ENCODE measurements at regions not wholly inside any gene's neighbourhood (a gene's known extent, or its start where the extent isn't known, plus 50 kb on each side); places are given as distances from the start of the nearest gene placed in this dataset.

- DNase-seq (no peak), ATAC-seq (ENCODE audit: low FRiP score in 2 of 2) (no peak)
- WGBS, 2 donors = 34 to 44% methylated on average over 3 of the region's 3 CpGs
- Histone ChIP-seq H3K4me1 (no peaks in the 10 kb centered on the region), H3K9me3 (no peaks in the 10 kb centered on the region), H3K36me3 (no peaks in the 10 kb centered on the region), H3K27ac (no peak overlapping the region), H3K4me3 (no peak overlapping the region), H3K27me3 (no peaks in the 10 kb centered on the region)
- TF ChIP-seq EP300 (IDR thresholded peaks at IDR 0.05) (no peak), CTCF (IDR thresholded peaks at IDR 0.05) (no peak), POLR2A (IDR thresholded peaks at IDR 0.05) (no peak), POLR2AphosphoS5 (IDR thresholded peaks at IDR 0.05) (no peak)
These were observed 106.1 kb downstream of the TXNL1 start for GRCh38 chr18:56532176-56532840.

- no peaks in the 10 kb centered on the region for H3K27me3 ChIP-seq
- DNase-seq (no peak), ATAC-seq (ENCODE audit: low FRiP score in 2 of 2) (no peak)
- H3K4me1 ChIP-seq = no peaks in the 10 kb centered on the region
- no peak overlapping the region for H3K27ac ChIP-seq
- H3K9me3 ChIP-seq = no peaks in the 10 kb centered on the region
- H3K4me3 ChIP-seq = no peak overlapping the region
- TF ChIP-seq CTCF (IDR thresholded peaks at IDR 0.05) (no peak), EP300 (IDR thresholded peaks at IDR 0.05) (no peak), POLR2AphosphoS5 (IDR thresholded peaks at IDR 0.05) (no peak), POLR2A (IDR thresholded peaks at IDR 0.05) (no peak)
- 68 to 83% methylated on average over 3 of the region's 3 CpGs for WGBS, 2 donors
- no peaks in the 10 kb centered on the region for H3K36me3 ChIP-seq
These were observed 115.6 kb downstream of the TXNL1 start for GRCh38 chr18:56522816-56523215.

- DNase-seq = no peak
- 78 to 98% methylated on average over 3 of the region's 3 CpGs for WGBS, 2 donors
These were observed 117.1 kb downstream of the TXNL1 start for GRCh38 chr18:56521263-56521662.

GRCh38 chr18:56517761-56518160, 120.6 kb downstream of the TXNL1 start:
- no peaks in the 10 kb centered on the region for H3K4me1 ChIP-seq
- no peaks in the 10 kb centered on the region for H3K9me3 ChIP-seq
- TF ChIP-seq POLR2AphosphoS5 (IDR thresholded peaks at IDR 0.05) (no peak), POLR2A (IDR thresholded peaks at IDR 0.05) (no peak), CTCF (IDR thresholded peaks at IDR 0.05) (no peak), EP300 (IDR thresholded peaks at IDR 0.05) (no peak)
- DNase-seq (no peak), ATAC-seq (ENCODE audit: low FRiP score in 2 of 2) (no peak)
- 91 to 97% methylated on average over 9 of the region's 9 CpGs for WGBS, 2 donors
- no peaks in the 10 kb centered on the region for H3K27me3 ChIP-seq
- no peaks in the 10 kb centered on the region for H3K36me3 ChIP-seq
- no peak overlapping the region for H3K4me3 ChIP-seq
- no peak overlapping the region for H3K27ac ChIP-seq

More at GRCh38 chr18:56521263-56521662, 117.1 kb downstream of the TXNL1 start:
- no peak overlapping the region for H3K4me3 ChIP-seq
- H3K9me3 ChIP-seq = no peaks in the 10 kb centered on the region
- H3K27me3 ChIP-seq = no peaks in the 10 kb centered on the region
- ATAC-seq (ENCODE audit: low FRiP score in 2 of 2) = peak in 1 of 2 donors; percentile 19
- TF ChIP-seq POLR2A (IDR thresholded peaks at IDR 0.05) (no peak), CTCF (IDR thresholded peaks at IDR 0.05) (no peak), EP300 (IDR thresholded peaks at IDR 0.05) (no peak), POLR2AphosphoS5 (IDR thresholded peaks at IDR 0.05) (no peak)
- H3K36me3 ChIP-seq = no peaks in the 10 kb centered on the region
- H3K27ac ChIP-seq = no peak overlapping the region
- no peaks in the 10 kb centered on the region for H3K4me1 ChIP-seq

- H3K4me1 ChIP-seq = no peaks in the 10 kb centered on the region
- TF ChIP-seq CTCF (IDR thresholded peaks at IDR 0.05) (no peak), POLR2A (IDR thresholded peaks at IDR 0.05) (no peak), EP300 (IDR thresholded peaks at IDR 0.05) (no peak), POLR2AphosphoS5 (IDR thresholded peaks at IDR 0.05) (no peak)
- H3K36me3 ChIP-seq = no peaks in the 10 kb centered on the region
- no peak overlapping the region for H3K27ac ChIP-seq
- no peaks in the 10 kb centered on the region for H3K27me3 ChIP-seq
- ATAC-seq (ENCODE audit: low FRiP score in 2 of 2) (peak in 1 of 2 donors; percentile 89), DNase-seq (no peak)
- 87 to 88% methylated on average over 4 of the region's 4 CpGs for WGBS, 2 donors
- H3K4me3 ChIP-seq = no peak overlapping the region
- no peaks in the 10 kb centered on the region for H3K9me3 ChIP-seq
These were observed 121.2 kb downstream of the TXNL1 start for GRCh38 chr18:56517196-56517595.
